Liver (tissue), 8 donors: ENCODE measurements at regions not wholly inside any gene's neighbourhood (a gene's known extent, or its start where the extent isn't known, plus 50 kb on each side); places are given as distances from the start of the nearest gene placed in this dataset.

Source experiments
- DNase-seq: peaks from one replicate; pipeline ENCODE4 v3.0.0-alpha.2; 2017; ENCODE audit warnings: low spot score
- H3K27ac ChIP-seq, 2 donors: one replicate each; pipeline ENCODE4 v1.7.0; 2013; ENCODE audit warnings: inconsistent platforms in 2 of 2, low read length in 2 of 2, control low read depth in 1 of 2, low read depth in 1 of 2, mild to moderate bottlenecking in 1 of 2
- H3K27me3 ChIP-seq, 4 donors: one replicate each; pipeline versions ENCODE4 v1.6.1 to v1.7.0; 2013; ENCODE audit warnings: low read length in 3 of 4, inconsistent platforms in 1 of 4, mild to moderate bottlenecking in 1 of 4, moderate library complexity in 1 of 4; ENCODE audit not compliant: control insufficient read depth in 4 of 4, insufficient read depth in 4 of 4
- H3K36me3 ChIP-seq, 4 donors: one replicate each; pipeline versions ENCODE4 v1.6.1 to v1.7.0; 2013; ENCODE audit warnings: low read length in 3 of 4, mild to moderate bottlenecking in 3 of 4, low read depth in 1 of 4, moderate library complexity in 1 of 4; ENCODE audit not compliant: control insufficient read depth in 4 of 4, insufficient read depth in 3 of 4
- H3K4me1 ChIP-seq, 4 donors: one replicate each; pipeline versions ENCODE4 v1.6.1 to v1.7.0; 2013; ENCODE audit warnings: low read length in 3 of 4, mild to moderate bottlenecking in 3 of 4, moderate library complexity in 1 of 4; ENCODE audit not compliant: control insufficient read depth in 4 of 4, insufficient read depth in 4 of 4
- H3K4me3 ChIP-seq, 3 donors: one replicate each; pipeline versions ENCODE4 v1.6.1 to v1.7.0; 2013; ENCODE audit warnings: low read length in 3 of 3, control low read depth in 1 of 3, low read depth in 1 of 3, mild to moderate bottlenecking in 1 of 3
- H3K9ac ChIP-seq, 2 donors: one replicate each; pipeline ENCODE4 v1.7.0; 2013; ENCODE audit warnings: low read length in 2 of 2, mild to moderate bottlenecking in 2 of 2, moderate library complexity in 2 of 2, control low read depth in 1 of 2, low read depth in 1 of 2
- H3K9me3 ChIP-seq, 4 donors: one replicate each; pipeline versions ENCODE4 v1.6.1 to v1.7.0; 2013; ENCODE audit warnings: low read length in 3 of 4; ENCODE audit not compliant: control insufficient read depth in 4 of 4
- EGR1 ChIP-seq, 2 donors: IDR thresholded peaks; 2 replicates each; pipeline ENCODE4 v1.6.1; 2016 to 2018; ENCODE audit warnings: antibody characterized with exemption in 2 of 2, low read depth in 2 of 2
- FOXA1 ChIP-seq: IDR thresholded peaks from 2 replicates; pipeline ENCODE4 v1.6.1; 2016; ENCODE audit warnings: antibody characterized with exemption
- FOXA2 ChIP-seq: IDR thresholded peaks from 2 replicates; pipeline ENCODE4 v1.6.1; 2016; ENCODE audit warnings: antibody characterized with exemption
- GABPA ChIP-seq, 2 donors: IDR thresholded peaks in 1 of 2; conservative IDR thresholded peaks in 1 of 2; 2 replicates each; pipeline ENCODE4 v1.6.1; 2016; ENCODE audit warnings: antibody characterized with exemption in 2 of 2, mild to moderate bottlenecking in 1 of 2, moderate library complexity in 1 of 2
- HNF4A ChIP-seq, 2 donors: conservative IDR thresholded peaks; 2 replicates each; pipeline ENCODE4 v1.6.1; 2016; ENCODE audit warnings: antibody characterized with exemption in 2 of 2, mild to moderate bottlenecking in 2 of 2
- HNF4G ChIP-seq: IDR thresholded peaks from 2 replicates; pipeline ENCODE4 v1.6.1; 2016; ENCODE audit warnings: antibody characterized with exemption
- JUND ChIP-seq, 2 donors: IDR thresholded peaks; 2 replicates each; pipeline ENCODE4 v1.6.1; 2016; ENCODE audit warnings: antibody characterized with exemption in 2 of 2
- NR2F2 ChIP-seq: IDR thresholded peaks from 2 replicates; pipeline ENCODE4 v1.6.1; 2016; ENCODE audit warnings: antibody characterized with exemption
- RAD21 ChIP-seq, 2 donors: IDR thresholded peaks; 2 replicates each; pipeline ENCODE4 v1.6.1; 2016; ENCODE audit warnings: antibody characterized with exemption in 2 of 2, mild to moderate bottlenecking in 2 of 2
- RXRA ChIP-seq, 2 donors: IDR thresholded peaks; 2 replicates each; pipeline ENCODE4 v1.6.1; 2017 to 2018; ENCODE audit warnings: antibody characterized with exemption in 2 of 2, mild to moderate bottlenecking in 1 of 2
- SP1 ChIP-seq: IDR thresholded peaks from 2 replicates; pipeline ENCODE4 v1.6.1; 2018; ENCODE audit warnings: antibody characterized with exemption, mild to moderate bottlenecking
- TAF1 ChIP-seq: conservative IDR thresholded peaks from 2 replicates; pipeline ENCODE4 v1.6.1; 2016; ENCODE audit warnings: antibody characterized with exemption, mild to moderate bottlenecking
- YY1 ChIP-seq: IDR thresholded peaks from 2 replicates; pipeline ENCODE4 v1.6.1; 2016; ENCODE audit warnings: antibody characterized with exemption, mild to moderate bottlenecking
- WGBS: extraction: QIAGEN DNeasy Blood & Tissue Kit; methylation state at CpG from one replicate; pipeline ENCODE4 v1.1.7; 2013; 5-methylcytosine and 5-hydroxymethylcytosine counted together
- TF ChIP-seq, protein P1 (sequence below): IDR thresholded peaks from 2 replicates; pipeline ENCODE4 v1.6.1; 2016; ENCODE audit warnings: antibody characterized with exemption
- TF ChIP-seq, protein P2 (sequence below): IDR thresholded peaks from 2 replicates; pipeline ENCODE4 v1.6.1; 2016; ENCODE audit warnings: antibody characterized with exemption
- TF ChIP-seq, protein P3 (sequence below): IDR thresholded peaks from 2 replicates; pipeline ENCODE4 v1.6.1; 2016; ENCODE audit warnings: antibody characterized with exemption
- TF ChIP-seq, protein P4 (sequence below): IDR thresholded peaks from 2 replicates; pipeline ENCODE4 v1.6.1; 2016; ENCODE audit warnings: antibody characterized with exemption, mild to moderate bottlenecking
- TF ChIP-seq, protein P5 (sequence below): fragments of 150-350 bp; IDR thresholded peaks from 2 replicates; pipeline ENCODE4 v1.5.1; 2017; ENCODE audit warnings: improper control_type of control experiment, low read depth, low read length; ENCODE audit not compliant: missing input control
- donor health status: healthy.
- donor health status: healthy.
- donor health status: healthy.
- donor health status: healthy.
- donor health status: healthy.

DNA sequence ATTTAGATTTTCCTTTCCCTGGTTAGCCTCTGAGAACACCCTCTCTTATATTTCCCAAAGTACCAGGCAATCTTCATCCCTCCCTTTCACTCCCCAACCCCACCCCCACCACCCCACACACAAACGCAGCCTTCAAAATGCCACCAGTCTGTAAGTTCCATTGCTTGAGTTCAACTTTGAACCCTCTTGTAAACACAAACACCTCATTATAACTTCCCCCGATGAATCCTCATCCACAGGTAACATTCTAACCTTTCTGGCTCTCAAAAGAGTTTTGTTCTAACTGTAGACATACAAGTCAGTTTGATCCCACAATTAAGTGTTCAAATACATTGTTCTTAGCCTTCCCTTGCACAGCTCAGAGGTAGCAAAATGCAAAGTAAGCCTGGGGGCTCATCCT lies 199.4 kb upstream of the FOXN3 start:
- H3K4me1 ChIP-seq = peaks cover 3 to 38% (median 16%) of the 10 kb centered on the region in 4 donors
- no peaks in the 10 kb centered on the region for H3K9me3 ChIP-seq
- TF ChIP-seq, protein P1, sequence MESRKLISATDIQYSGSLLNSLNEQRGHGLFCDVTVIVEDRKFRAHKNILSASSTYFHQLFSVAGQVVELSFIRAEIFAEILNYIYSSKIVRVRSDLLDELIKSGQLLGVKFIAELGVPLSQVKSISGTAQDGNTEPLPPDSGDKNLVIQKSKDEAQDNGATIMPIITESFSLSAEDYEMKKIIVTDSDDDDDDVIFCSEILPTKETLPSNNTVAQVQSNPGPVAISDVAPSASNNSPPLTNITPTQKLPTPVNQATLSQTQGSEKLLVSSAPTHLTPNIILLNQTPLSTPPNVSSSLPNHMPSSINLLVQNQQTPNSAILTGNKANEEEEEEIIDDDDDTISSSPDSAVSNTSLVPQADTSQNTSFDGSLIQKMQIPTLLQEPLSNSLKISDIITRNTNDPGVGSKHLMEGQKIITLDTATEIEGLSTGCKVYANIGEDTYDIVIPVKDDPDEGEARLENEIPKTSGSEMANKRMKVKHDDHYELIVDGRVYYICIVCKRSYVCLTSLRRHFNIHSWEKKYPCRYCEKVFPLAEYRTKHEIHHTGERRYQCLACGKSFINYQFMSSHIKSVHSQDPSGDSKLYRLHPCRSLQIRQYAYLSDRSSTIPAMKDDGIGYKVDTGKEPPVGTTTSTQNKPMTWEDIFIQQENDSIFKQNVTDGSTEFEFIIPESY = no peak
- TF ChIP-seq, protein P2, sequence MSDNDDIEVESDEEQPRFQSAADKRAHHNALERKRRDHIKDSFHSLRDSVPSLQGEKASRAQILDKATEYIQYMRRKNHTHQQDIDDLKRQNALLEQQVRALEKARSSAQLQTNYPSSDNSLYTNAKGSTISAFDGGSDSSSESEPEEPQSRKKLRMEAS = no peak
- no peak for TF ChIP-seq HNF4A (conservative IDR thresholded peaks at IDR 0.05)
- TF ChIP-seq NR2F2 = no peak
- no peak for TF ChIP-seq JUND (IDR thresholded peaks at IDR 0.05)
- TF ChIP-seq, protein P3, sequence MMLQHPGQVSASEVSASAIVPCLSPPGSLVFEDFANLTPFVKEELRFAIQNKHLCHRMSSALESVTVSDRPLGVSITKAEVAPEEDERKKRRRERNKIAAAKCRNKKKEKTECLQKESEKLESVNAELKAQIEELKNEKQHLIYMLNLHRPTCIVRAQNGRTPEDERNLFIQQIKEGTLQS = no peak
- no peak for TF ChIP-seq FOXA2
- no peak for TF ChIP-seq GABPA (IDR thresholded peaks at IDR 0.05 in 1 of 2, conservative IDR thresholded peaks at IDR 0.05 in 1 of 2)
- TF ChIP-seq SP1 = no peak
- no peak for TF ChIP-seq FOXA1
- TF ChIP-seq, protein P4, sequence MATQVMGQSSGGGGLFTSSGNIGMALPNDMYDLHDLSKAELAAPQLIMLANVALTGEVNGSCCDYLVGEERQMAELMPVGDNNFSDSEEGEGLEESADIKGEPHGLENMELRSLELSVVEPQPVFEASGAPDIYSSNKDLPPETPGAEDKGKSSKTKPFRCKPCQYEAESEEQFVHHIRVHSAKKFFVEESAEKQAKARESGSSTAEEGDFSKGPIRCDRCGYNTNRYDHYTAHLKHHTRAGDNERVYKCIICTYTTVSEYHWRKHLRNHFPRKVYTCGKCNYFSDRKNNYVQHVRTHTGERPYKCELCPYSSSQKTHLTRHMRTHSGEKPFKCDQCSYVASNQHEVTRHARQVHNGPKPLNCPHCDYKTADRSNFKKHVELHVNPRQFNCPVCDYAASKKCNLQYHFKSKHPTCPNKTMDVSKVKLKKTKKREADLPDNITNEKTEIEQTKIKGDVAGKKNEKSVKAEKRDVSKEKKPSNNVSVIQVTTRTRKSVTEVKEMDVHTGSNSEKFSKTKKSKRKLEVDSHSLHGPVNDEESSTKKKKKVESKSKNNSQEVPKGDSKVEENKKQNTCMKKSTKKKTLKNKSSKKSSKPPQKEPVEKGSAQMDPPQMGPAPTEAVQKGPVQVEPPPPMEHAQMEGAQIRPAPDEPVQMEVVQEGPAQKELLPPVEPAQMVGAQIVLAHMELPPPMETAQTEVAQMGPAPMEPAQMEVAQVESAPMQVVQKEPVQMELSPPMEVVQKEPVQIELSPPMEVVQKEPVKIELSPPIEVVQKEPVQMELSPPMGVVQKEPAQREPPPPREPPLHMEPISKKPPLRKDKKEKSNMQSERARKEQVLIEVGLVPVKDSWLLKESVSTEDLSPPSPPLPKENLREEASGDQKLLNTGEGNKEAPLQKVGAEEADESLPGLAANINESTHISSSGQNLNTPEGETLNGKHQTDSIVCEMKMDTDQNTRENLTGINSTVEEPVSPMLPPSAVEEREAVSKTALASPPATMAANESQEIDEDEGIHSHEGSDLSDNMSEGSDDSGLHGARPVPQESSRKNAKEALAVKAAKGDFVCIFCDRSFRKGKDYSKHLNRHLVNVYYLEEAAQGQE = no peak
- no peak for TF ChIP-seq HNF4G
- TF ChIP-seq RXRA (IDR thresholded peaks at IDR 0.05) = no peak
- TF ChIP-seq RAD21 (IDR thresholded peaks at IDR 0.05) = no peak
- TF ChIP-seq, protein P5, sequence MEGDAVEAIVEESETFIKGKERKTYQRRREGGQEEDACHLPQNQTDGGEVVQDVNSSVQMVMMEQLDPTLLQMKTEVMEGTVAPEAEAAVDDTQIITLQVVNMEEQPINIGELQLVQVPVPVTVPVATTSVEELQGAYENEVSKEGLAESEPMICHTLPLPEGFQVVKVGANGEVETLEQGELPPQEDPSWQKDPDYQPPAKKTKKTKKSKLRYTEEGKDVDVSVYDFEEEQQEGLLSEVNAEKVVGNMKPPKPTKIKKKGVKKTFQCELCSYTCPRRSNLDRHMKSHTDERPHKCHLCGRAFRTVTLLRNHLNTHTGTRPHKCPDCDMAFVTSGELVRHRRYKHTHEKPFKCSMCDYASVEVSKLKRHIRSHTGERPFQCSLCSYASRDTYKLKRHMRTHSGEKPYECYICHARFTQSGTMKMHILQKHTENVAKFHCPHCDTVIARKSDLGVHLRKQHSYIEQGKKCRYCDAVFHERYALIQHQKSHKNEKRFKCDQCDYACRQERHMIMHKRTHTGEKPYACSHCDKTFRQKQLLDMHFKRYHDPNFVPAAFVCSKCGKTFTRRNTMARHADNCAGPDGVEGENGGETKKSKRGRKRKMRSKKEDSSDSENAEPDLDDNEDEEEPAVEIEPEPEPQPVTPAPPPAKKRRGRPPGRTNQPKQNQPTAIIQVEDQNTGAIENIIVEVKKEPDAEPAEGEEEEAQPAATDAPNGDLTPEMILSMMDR = no peak
- TF ChIP-seq TAF1 = no peak
- no peak for TF ChIP-seq YY1
- no peak for TF ChIP-seq EGR1 (IDR thresholded peaks at IDR 0.05; ENCODE audit: low read depth in 2 of 2)
- DNase-seq = no peak
- peak overlapping the region in 1 of 2 donors; percentile 13 for H3K27ac ChIP-seq
- H3K9ac ChIP-seq = peak overlapping the region in 1 of 2 donors; percentile 34
- 9% methylated on average over 2 of the region's 2 CpGs for WGBS
- no peaks in the 10 kb centered on the region for H3K27me3 ChIP-seq
- no peak overlapping the region for H3K4me3 ChIP-seq
- no peaks in the 10 kb centered on the region for H3K36me3 ChIP-seq

DNA sequence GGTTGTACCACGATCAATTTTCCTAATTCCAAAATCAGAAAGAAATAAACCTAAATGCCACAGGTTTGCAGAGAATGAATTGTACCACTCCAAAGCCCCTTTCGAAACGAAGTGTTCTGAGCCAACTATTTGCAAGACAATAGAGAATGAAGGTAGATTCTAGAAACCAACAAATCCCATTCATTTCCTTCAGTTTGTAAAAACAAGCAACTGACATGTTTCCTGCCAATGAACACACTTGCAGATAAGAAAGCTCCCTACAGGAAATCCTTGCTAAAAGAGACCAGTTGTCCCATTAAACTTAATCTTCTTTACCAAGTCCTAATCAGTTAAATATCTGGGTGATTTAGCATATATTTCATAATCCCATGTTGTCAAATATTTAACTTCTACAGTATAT lies 198.4 kb upstream of the FOXN3 start:
- no peaks in the 10 kb centered on the region for H3K36me3 ChIP-seq
- no peak overlapping the region for H3K27ac ChIP-seq
- peaks cover 3 to 38% (median 16%) of the 10 kb centered on the region in 4 donors for H3K4me1 ChIP-seq
- 68% methylated on average over 3 of the region's 3 CpGs for WGBS
- no peak for DNase-seq
- no peaks in the 10 kb centered on the region for H3K9me3 ChIP-seq
- H3K27me3 ChIP-seq = no peaks in the 10 kb centered on the region
- no peak overlapping the region for H3K4me3 ChIP-seq
- no peak overlapping the region for H3K9ac ChIP-seq
- TF ChIP-seq, protein P3 = no peak
- no peak for TF ChIP-seq GABPA (IDR thresholded peaks at IDR 0.05 in 1 of 2, conservative IDR thresholded peaks at IDR 0.05 in 1 of 2)
- peak in 1 of 2 donors; percentile 11 for TF ChIP-seq RAD21 (IDR thresholded peaks at IDR 0.05)
- TF ChIP-seq, protein P5 = no peak
- TF ChIP-seq FOXA2 = no peak
- TF ChIP-seq TAF1 = no peak
- no peak for TF ChIP-seq RXRA (IDR thresholded peaks at IDR 0.05)
- TF ChIP-seq, protein P1 = no peak
- TF ChIP-seq SP1 = no peak
